Keratinocyte (primary cell): ENCODE measurements at regions not wholly inside any gene's neighbourhood (a gene's known extent, or its start where the extent isn't known, plus 50 kb on each side); places are given as distances from the start of the nearest gene placed in this dataset.

Experiments
- DNase-seq: peaks from one replicate; pipeline ENCODE4 v3.0.0-alpha.2; 2011; ENCODE audit warnings: low read depth, missing footprints, low spot score
- FAIRE-seq: peaks from 2 replicates; lab custom pipeline; 2011; peaks lifted over from hg19 to GRCh38; lab: Jason Lieb, UNC
- H2AFZ ChIP-seq: 2 replicates; pipeline ENCODE4 v1.6.0; 2012; ENCODE audit warnings: low read length, control low read depth, inconsistent platforms; ENCODE audit not compliant: control insufficient read depth
- H3K27ac ChIP-seq: 2 replicates; pipeline ENCODE4 v1.5.1; 2011; ENCODE audit warnings: low read length; ENCODE audit not compliant: control insufficient read depth, insufficient read depth
- H3K27me3 ChIP-seq: 3 replicates; pipeline ENCODE4 v1.6.0; 2011; ENCODE audit warnings: low read length; ENCODE audit not compliant: control insufficient read depth, insufficient read depth; ENCODE audit errors: extremely low read depth
- H3K36me3 ChIP-seq, 2 experiments: 2 replicates in 1 of 2; 3 replicates in 1 of 2; pipeline ENCODE4 v1.5.1; 2011; ENCODE audit warnings: low read length in 2 of 2, mild to moderate bottlenecking in 1 of 2; ENCODE audit not compliant: control insufficient read depth in 2 of 2, insufficient read depth in 2 of 2; ENCODE audit errors: extremely low read depth in 1 of 2
- H3K4me1 ChIP-seq: 3 replicates; pipeline ENCODE4 v1.5.1; 2011; ENCODE audit warnings: low read length; ENCODE audit not compliant: control insufficient read depth, insufficient read depth; ENCODE audit errors: extremely low read depth
- H3K4me2 ChIP-seq: 3 replicates; pipeline ENCODE4 v1.6.0; 2011; ENCODE audit warnings: low read depth, low read length; ENCODE audit not compliant: control insufficient read depth, insufficient read depth; ENCODE audit errors: extremely low read depth
- H3K4me3 ChIP-seq, 3 experiments: fragments of 200-600 bp in 1 of 3; sonication (generic) in 1 of 3; 2 replicates in 2 of 3; 3 replicates in 1 of 3; pipeline ENCODE4 v1.5.1; 2011 to 2016; ENCODE audit warnings: low read length in 3 of 3, mild to moderate bottlenecking in 3 of 3, control low read depth in 2 of 3, inconsistent platforms in 1 of 3, low read depth in 1 of 3, mixed read lengths in 1 of 3, mixed run types in 1 of 3, moderate library complexity in 1 of 3; ENCODE audit not compliant: control insufficient read depth in 2 of 3, insufficient read depth in 2 of 3; ENCODE audit errors: extremely low read depth in 1 of 3
- H3K79me2 ChIP-seq: 2 replicates; pipeline ENCODE4 v1.6.0; 2012; ENCODE audit warnings: low read length; ENCODE audit not compliant: control insufficient read depth, insufficient read depth
- H3K9ac ChIP-seq: 3 replicates; pipeline ENCODE4 v1.6.0; 2011; ENCODE audit warnings: low read length; ENCODE audit not compliant: control insufficient read depth, insufficient read depth; ENCODE audit errors: extremely low read depth
- H3K9me1 ChIP-seq: 3 replicates; pipeline ENCODE4 v1.6.0; 2011; ENCODE audit warnings: low read length; ENCODE audit not compliant: control insufficient read depth, insufficient read depth; ENCODE audit errors: extremely low read depth
- H3K9me3 ChIP-seq: 2 replicates; pipeline ENCODE4 v1.5.1; 2012; ENCODE audit warnings: low read depth, low read length; ENCODE audit not compliant: control insufficient read depth
- H4K20me1 ChIP-seq: 3 replicates; pipeline ENCODE4 v1.6.0; 2011; ENCODE audit warnings: low read length; ENCODE audit not compliant: control insufficient read depth, insufficient read depth; ENCODE audit errors: extremely low read depth
- CTCF ChIP-seq, 3 experiments: IDR thresholded peaks in 1 of 3; conservative IDR thresholded peaks in 1 of 3; optimal IDR thresholded peaks in 1 of 3; 2 replicates in 2 of 3; 3 replicates in 1 of 3; pipeline versions ENCODE3 to v1.5.1; 2011; ENCODE audit warnings: low read length in 3 of 3, mild to moderate bottlenecking in 3 of 3, moderate library complexity in 2 of 3, control low read depth in 1 of 3, inconsistent platforms in 1 of 3; ENCODE audit not compliant: insufficient read depth in 2 of 3; ENCODE audit errors: extremely low read depth in 1 of 3
- EZH2 ChIP-seq: IDR thresholded peaks from one replicate; pipeline ENCODE4 v1.6.1; 2012; ENCODE audit warnings: inconsistent platforms, mild to moderate bottlenecking, low read length, moderate library complexity
- dilution Hi-C: fragments of 300-500 bp; cut with MboI; formaldehyde crosslinking; loops from one replicate; pipeline ENCODE4 v1.7.0; 2020; ENCODE audit warnings: low sequenced_read_pairs; ENCODE audit not compliant: extremely low pct_ligation_motif_present

DNA sequence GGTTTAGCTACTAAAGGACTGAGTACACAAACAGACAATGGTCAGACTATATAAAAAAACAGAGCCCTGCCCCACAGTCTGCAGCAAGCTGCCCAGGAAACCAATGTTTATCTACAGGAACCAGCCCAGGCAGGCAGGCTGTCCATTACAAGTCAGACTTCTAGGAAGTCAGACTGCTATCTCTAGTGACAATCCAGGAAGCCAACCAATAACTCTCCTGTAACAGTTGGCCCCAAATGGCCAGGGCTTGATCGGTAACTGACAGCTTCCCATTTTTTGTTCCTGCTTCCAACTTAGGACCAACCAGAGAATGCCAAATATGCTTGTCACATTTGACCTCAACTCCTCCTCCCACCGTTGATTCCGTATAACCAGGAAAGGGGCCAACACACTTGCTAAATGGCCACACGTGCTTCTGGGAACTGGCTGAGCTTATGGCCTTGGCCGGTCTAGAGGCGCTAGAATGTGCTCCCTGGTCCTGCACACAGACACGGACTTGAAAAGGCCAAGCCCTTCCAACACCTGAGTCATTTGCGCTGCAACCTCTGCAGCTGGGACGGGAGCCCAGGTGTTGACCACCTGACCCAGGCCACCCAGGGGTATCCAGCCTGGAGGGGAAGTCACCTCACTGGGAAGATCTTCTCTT, 79.6 kb upstream of the CDK20 start:
- no peaks in the 10 kb centered on the region for H4K20me1 ChIP-seq
- dilution Hi-C loops: no loop called here
- no peaks in the 10 kb centered on the region for H3K36me3 ChIP-seq
- no peaks in the 10 kb centered on the region for H3K9me3 ChIP-seq
- no peaks in the 10 kb centered on the region for H3K9me1 ChIP-seq
- H3K4me2 ChIP-seq: no peak overlapping the region
- H3K4me3 ChIP-seq: no peak overlapping the region
- H3K27me3 ChIP-seq: no peaks in the 10 kb centered on the region
- no peaks in the 10 kb centered on the region for H3K79me2 ChIP-seq
- FAIRE-seq: no peak
- no peak for TF ChIP-seq EZH2
- TF ChIP-seq CTCF (optimal IDR thresholded peaks at IDR 0.05 in 1 of 3, IDR thresholded peaks at IDR 0.05 in 1 of 3, conservative IDR thresholded peaks at IDR 0.05 in 1 of 3; ENCODE audit: extremely low read depth in 1 of 3, insufficient read depth in 2 of 3, low read length in 3 of 3): no peak
- no peak overlapping the region for H3K27ac ChIP-seq
- H2AFZ ChIP-seq: no peak overlapping the region
- no peaks in the 10 kb centered on the region for H3K4me1 ChIP-seq
- DNase-seq: no peak
- H3K9ac ChIP-seq: no peak overlapping the region

- no peaks in the 10 kb centered on the region for H3K4me1 ChIP-seq
- H2AFZ ChIP-seq: no peak overlapping the region
- no peaks in the 10 kb centered on the region for H3K79me2 ChIP-seq
- H3K27ac ChIP-seq: no peak overlapping the region
- FAIRE-seq: no peak
- no peaks in the 10 kb centered on the region for H3K9me1 ChIP-seq
- H3K27me3 ChIP-seq: no peaks in the 10 kb centered on the region
- H3K9me3 ChIP-seq: no peaks in the 10 kb centered on the region
- dilution Hi-C loops: no loop called here
- no peak for DNase-seq
- no peak for TF ChIP-seq EZH2
- no peak for TF ChIP-seq CTCF (optimal IDR thresholded peaks at IDR 0.05 in 1 of 3, IDR thresholded peaks at IDR 0.05 in 1 of 3, conservative IDR thresholded peaks at IDR 0.05 in 1 of 3; ENCODE audit: extremely low read depth in 1 of 3, insufficient read depth in 2 of 3, low read length in 3 of 3)
- no peaks in the 10 kb centered on the region for H4K20me1 ChIP-seq
- no peak overlapping the region for H3K9ac ChIP-seq
- no peak overlapping the region for H3K4me3 ChIP-seq
- H3K36me3 ChIP-seq: no peaks in the 10 kb centered on the region
- no peak overlapping the region for H3K4me2 ChIP-seq
Observed at GRCh38 chr9:88052321-88052965, 78.1 kb upstream of the CDK20 start.
